ENCODE measurements at regions not wholly inside any gene's neighbourhood (a gene's known extent, or its start where the extent isn't known, plus 50 kb on each side); places are given as distances from the start of the nearest gene placed in this dataset.

DNA sequence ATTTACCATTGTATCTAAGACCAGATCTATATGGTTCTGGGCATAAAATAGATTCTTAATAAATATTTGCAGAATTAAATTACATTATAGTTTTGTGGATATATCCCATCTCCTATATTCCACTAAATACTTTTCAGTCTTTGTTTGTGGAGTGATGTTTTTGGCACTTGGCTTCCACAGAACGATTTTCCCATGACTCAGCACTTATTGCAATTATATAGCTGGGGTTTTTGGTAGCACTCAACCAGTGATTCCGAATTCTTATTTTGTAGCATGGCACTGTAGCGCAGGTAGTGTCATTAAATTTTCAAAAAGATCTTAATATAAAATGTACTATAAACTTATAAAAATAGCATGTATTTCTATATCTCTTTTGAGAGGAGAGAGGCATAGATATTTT, 221.2 kb downstream of the TRPC6 start:
- TF ChIP-seq JUN (IDR thresholded peaks at IDR 0.05; ENCODE audit: low read depth, low read length): no peak
- TF ChIP-seq GABPA (IDR thresholded peaks at IDR 0.05; ENCODE audit: borderline replicate concordance, insufficient read depth, low read length): no peak
- TF ChIP-seq CTCF (IDR thresholded peaks at IDR 0.05; ENCODE audit: control extremely low read depth in 1 of 3, insufficient read depth in 1 of 3, low read depth in 1 of 3, low read length in 3 of 3): no peak
- TF ChIP-seq CHD2 (IDR thresholded peaks at IDR 0.05; ENCODE audit: low read length): no peak
- no peak for TF ChIP-seq EZH2 (IDR thresholded peaks at IDR 0.05; ENCODE audit: low read depth, low read length, severe bottlenecking)
